Globus pallidus (tissue), 1 donor: ENCODE measurements at regions not wholly inside any gene's neighbourhood (a gene's known extent, or its start where the extent isn't known, plus 50 kb on each side); places are given as distances from the start of the nearest gene placed in this dataset.

Experiments used
- DNase-seq: peaks from one replicate; pipeline ENCODE4 v3.0.0-alpha.2; 2015; ENCODE audit warnings: low spot score

DNA sequence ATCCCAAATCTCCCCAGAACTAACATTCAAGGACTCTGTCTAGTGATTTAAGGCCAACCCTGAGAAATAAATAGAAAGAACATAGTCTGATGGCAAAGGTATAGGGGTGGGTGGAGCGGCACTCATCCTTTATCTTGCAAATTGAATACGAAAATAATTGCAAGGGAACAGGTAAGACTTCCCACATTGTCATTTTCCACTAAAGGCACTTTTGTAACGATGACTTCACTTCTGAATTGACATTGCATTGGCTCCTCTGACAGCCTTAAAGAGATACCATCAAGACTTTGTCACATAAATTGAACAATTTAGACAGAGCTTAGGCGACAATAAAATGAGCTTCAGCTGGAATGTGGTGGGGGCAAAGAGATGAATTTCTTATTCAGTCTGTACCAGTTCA is 75.3 kb upstream of the PLCL2 start:
- no peak for DNase-seq

GRCh38 chr3:16809993-16810392 is 74.8 kb upstream of the PLCL2 start:
- no peak for DNase-seq

GRCh38 chr3:16810593-16811367 is 74.0 kb upstream of the PLCL2 start:
- no peak for DNase-seq

DNA sequence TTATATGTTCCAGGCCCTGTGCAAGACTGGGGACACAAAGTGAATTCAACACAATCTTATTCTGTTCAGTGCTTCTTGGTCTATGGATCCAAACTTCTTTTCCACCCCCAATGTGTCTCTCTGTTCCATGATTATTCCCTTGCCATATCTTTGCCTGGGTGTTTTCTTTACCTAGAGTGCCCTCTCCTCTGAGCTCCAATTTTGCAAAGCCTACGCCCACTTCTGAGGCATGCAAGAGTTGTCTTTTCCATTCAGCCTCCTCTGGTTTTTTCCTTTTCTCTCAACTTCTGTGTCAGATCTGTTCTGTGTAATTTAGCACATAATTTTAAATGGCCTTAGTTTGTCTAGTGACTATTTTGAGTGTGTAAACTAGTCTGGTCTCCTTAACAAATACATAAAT is 72.8 kb upstream of the PLCL2 start:
- DNase-seq = no peak

DNA sequence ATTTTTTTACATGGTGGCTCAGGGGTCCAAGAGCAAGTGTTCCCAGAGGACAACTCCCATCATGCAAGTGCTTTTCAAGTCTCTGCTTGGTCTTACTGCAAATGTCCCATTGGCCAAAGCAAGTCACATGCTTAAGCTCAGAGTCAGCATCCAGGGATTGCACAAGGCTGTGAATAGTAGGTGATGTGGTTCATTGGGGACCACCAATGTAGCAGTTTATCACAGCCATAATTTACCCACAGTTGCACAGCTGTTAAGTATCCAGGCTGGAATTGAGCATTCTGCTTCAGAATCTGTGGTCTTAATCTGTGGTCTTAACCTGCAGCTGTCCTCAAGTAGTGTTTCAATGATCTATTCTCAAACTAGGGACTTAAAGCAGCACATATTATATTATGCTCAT is 71.4 kb upstream of the PLCL2 start:
- DNase-seq = no peak

GRCh38 chr3:16816048-16816780 is 68.5 kb upstream of the PLCL2 start:
- DNase-seq = peak; percentile 45

DNA sequence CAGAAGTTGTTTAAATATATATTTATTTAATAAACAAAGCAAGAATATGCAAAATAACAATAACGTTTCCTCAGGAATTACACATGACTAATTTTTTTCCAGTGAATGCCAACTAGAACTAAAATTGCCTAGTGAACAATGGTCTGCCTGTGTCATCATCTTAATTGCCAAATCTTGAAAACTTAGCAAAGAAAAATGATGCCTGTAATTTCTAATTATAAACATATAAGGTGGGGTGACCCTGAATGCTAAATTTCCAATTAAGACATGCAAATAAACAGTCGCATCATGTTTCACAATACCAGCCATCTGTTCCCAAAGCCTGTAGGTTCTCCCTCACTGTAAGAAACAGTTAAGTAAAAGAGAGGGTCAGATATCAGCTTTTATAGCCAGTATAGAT is 67.6 kb upstream of the PLCL2 start:
- DNase-seq = no peak

DNA sequence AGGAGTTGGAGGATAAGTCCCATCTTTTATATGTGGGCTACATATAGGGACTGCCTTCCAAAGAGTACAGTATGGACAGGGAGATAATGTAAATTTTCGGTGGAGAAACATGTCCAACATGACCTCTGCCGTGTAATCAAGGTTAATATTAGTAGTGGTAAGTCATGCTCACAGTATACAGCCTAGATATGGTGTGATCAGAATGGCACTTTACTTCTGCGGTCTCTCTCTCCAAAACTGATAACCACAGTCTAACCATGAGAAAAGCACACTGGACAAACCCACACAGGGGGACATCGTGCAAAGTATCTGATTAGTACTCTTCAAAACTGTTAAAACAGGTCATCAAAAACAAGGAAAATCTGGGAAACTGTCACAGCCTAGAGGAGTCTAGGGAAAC is 66.6 kb upstream of the PLCL2 start:
- DNase-seq = no peak

- DNase-seq = no peak
Measured at GRCh38 chr3:16818945-16819344, 65.8 kb upstream of the PLCL2 start.

DNA sequence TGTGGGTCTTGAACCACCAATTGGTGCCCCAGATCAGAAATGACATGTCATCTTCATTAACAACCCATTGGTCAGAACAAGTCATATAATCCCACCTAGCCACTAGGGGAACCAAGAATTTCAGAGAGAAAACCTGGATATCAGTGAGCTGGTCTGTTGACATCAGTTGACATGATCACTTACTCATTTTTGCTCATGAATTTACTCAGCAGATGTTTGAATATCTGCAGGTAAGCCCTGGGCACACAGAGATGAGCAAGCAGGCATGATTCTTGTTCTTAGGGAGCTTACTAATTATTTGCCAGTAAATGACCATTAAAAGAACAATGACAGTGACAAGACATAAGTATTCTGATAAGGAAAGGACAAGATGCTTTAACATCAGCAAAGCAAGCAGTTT is 64.3 kb upstream of the PLCL2 start:
- no peak for DNase-seq

GRCh38 chr3:16821053-16821452 is 63.7 kb upstream of the PLCL2 start:
- no peak for DNase-seq

DNA sequence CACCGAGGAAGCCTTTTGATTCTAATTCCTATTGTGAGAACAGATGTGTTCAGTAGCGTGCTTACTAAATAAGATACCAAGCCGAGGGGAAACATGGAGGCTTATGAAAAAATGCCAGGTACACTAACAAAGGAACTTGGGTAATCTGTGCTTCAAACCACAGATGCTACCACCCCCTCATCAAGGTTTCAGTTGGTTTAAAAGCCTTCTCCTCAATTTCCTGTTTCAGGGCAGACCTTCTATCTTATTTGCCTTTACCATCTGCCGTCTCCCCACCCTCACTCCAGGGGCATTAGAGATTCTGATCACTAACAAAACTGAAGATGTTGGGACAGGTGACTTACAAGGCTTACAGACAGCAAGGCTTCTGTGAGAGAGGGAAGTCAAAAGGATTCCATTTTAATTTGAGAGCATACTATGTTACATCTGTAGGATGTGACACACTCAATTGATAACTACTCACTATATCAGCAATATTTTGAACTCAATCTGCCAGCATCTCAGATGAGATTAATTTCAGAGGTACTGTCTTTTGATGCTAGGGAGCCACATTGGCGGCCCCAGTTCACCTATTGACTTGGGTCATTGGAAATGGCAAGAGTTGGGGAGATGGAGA is 60.6 kb upstream of the PLCL2 start:
- no peak for DNase-seq

GRCh38 chr3:16825617-16826204 is 59.0 kb upstream of the PLCL2 start:
- no peak for DNase-seq

DNA sequence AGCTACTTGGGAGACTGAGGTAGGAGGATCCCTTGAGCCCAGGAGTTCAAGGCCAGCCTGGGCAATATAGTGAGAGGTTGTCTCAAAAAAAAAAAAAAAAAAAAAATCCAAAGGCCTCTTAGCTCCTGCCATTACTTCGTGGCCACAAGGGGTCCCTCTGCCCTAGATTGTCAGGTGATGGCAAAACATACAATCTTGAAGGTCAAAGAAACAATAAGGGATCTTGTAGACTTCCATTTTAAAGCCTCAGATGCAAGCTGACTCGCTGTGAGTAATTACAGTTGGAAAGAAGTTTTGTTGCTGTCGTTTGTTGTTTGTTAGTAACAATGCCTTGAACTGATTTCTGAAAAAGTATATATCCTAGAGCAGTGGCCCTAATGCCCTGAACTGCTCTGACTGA is 55.9 kb upstream of the PLCL2 start:
- DNase-seq = no peak

DNA sequence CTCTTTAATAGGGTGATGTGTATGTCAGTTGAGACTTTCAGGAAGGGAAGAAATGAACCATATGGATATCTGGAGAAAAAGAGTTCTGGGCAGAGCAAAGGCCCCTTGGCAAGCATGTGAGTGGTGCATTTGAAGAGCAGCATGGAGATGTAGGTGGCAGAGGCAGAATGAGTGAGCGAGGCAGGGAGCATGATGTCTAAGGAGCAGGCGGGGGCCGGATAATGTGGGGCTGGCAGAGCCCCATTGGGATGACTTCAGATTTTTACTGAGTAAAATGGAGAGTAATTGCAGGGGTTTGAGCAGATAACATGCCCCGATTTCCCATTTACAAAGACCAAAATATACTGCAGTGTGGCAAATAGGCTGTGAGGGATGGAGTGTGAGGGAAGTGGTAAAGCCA is 52.9 kb upstream of the PLCL2 start:
- no peak for DNase-seq

DNA sequence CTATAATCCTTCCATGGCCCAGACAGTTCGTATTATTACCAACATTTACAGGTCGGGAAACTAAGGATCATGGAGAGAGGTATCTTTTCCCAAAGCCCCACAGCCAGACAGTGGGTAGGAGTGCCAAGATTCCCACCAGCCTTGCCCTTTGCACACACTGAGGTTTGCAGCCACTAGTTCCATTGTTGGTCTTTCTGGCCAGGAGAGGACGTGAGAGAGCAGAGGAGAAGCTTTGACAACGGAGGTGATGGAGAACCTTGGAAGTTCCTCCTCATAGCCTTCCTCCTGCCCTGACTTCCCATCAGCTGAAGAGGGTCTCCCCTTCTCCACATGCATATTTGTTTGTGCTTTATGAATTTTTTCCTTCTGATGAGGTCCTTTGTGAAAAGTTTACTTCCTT is 50.5 kb upstream of the PLCL2 start:
- DNase-seq = no peak

DNA sequence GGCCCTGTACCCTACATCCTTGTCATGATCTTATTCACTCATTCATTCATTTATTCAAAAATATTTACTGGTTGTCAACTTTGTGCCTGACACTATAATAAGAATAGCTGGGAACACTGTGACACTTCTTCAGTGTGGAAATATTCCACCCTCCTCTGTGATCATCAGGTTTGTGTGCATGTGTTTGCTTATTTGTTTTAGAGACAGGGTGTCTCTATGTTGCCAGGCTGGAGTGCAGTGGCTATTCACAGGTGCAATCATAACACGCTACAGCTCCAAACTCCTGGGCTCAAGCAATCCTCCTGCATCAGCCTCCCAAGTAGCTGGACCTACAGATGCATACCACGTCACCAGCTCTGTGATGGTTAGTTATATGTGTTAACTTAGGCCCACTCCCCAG is 50.0 kb upstream of the PLCL2 start:
- DNase-seq = no peak
